Loucy (cell line): ENCODE measurements at regions not wholly inside any gene's neighbourhood (a gene's known extent, or its start where the extent isn't known, plus 50 kb on each side); places are given as distances from the start of the nearest gene placed in this dataset.

Experiments
- EZH2phosphoT487 ChIP-seq: fragments of 200-600 bp; IDR thresholded peaks from 2 replicates; pipeline ENCODE4 v1.6.1; 2018; ENCODE audit warnings: antibody characterized with exemption, mild to moderate bottlenecking, moderate library complexity, borderline replicate concordance
- TF ChIP-seq, protein P1 (sequence below): fragments of 200-600 bp; sonication (generic); conservative IDR thresholded peaks from 2 replicates; pipeline ENCODE4 v1.5.1; 2014; ENCODE audit warnings: mild to moderate bottlenecking, antibody characterized with exemption, low read length

- TF ChIP-seq, protein P1, sequence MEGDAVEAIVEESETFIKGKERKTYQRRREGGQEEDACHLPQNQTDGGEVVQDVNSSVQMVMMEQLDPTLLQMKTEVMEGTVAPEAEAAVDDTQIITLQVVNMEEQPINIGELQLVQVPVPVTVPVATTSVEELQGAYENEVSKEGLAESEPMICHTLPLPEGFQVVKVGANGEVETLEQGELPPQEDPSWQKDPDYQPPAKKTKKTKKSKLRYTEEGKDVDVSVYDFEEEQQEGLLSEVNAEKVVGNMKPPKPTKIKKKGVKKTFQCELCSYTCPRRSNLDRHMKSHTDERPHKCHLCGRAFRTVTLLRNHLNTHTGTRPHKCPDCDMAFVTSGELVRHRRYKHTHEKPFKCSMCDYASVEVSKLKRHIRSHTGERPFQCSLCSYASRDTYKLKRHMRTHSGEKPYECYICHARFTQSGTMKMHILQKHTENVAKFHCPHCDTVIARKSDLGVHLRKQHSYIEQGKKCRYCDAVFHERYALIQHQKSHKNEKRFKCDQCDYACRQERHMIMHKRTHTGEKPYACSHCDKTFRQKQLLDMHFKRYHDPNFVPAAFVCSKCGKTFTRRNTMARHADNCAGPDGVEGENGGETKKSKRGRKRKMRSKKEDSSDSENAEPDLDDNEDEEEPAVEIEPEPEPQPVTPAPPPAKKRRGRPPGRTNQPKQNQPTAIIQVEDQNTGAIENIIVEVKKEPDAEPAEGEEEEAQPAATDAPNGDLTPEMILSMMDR: no peak
- TF ChIP-seq EZH2phosphoT487: no peak
Measured at GRCh38 chr5:173397516-173397915, 69.3 kb upstream of the STC2 start.
